ENCODE measurements at regions not wholly inside any gene's neighbourhood (a gene's known extent, or its start where the extent isn't known, plus 50 kb on each side); places are given as distances from the start of the nearest gene placed in this dataset.

- no peak for DNase-seq
- no peak for TF ChIP-seq CTCF (conservative IDR thresholded peaks at IDR 0.05)
- H3K4me1 Mint-ChIP-seq = no peaks in the 10 kb centered on the region
- 88 to 92% methylated on average over 2 to 4 of the region's 4 CpGs for WGBS, 2 experiments (ENCODE audit: insufficient coverage in 1 of 2, insufficient read length in 1 of 2)
- H3K9ac ChIP-seq (ENCODE audit: extremely low read depth, low read length, poor library complexity, severe bottlenecking) = no peak overlapping the region
- no peaks in the 10 kb centered on the region for H3K9me3 Mint-ChIP-seq
- no peaks in the 10 kb centered on the region for H3K36me3 ChIP-seq (ENCODE audit: control insufficient read depth, insufficient read depth, low read length)
- no peak overlapping the region for H3K27ac Mint-ChIP-seq
- H3K27me3 ChIP-seq (ENCODE audit: control insufficient read depth, insufficient read depth, low read length, poor library complexity, severe bottlenecking) = no peaks in the 10 kb centered on the region
- no peaks in the 10 kb centered on the region for H3K36me3 Mint-ChIP-seq (ENCODE audit: low read depth)
- H3K27ac ChIP-seq (ENCODE audit: low read depth, low read length) = no peak overlapping the region
- no peak overlapping the region for H3K4me3 ChIP-seq (ENCODE audit: low read length)
- H3K27me3 Mint-ChIP-seq (ENCODE audit: insufficient read depth) = no peaks in the 10 kb centered on the region
- H3K4me3 Mint-ChIP-seq = no peak overlapping the region
- no peaks in the 10 kb centered on the region for H3K9me3 ChIP-seq (ENCODE audit: control insufficient read depth, low read length)
- no peaks in the 10 kb centered on the region for H3K4me1 ChIP-seq (ENCODE audit: control insufficient read depth, insufficient read depth, low read length)
These were observed 130.1 kb upstream of the ZEB1 start for GRCh38 chr10:31188792-31189406.

- Histone ChIP-seq H3K4me3 (ENCODE audit: low read length) (no peak overlapping the region), H3K36me3 (ENCODE audit: control insufficient read depth, insufficient read depth, low read length) (no peaks in the 10 kb centered on the region), H3K9me3 (ENCODE audit: control insufficient read depth, low read length) (no peaks in the 10 kb centered on the region), H3K9ac (ENCODE audit: extremely low read depth, low read length, poor library complexity, severe bottlenecking) (no peak overlapping the region), H3K27ac (ENCODE audit: low read depth, low read length) (no peak overlapping the region), H3K27me3 (ENCODE audit: control insufficient read depth, insufficient read depth, low read length, poor library complexity, severe bottlenecking) (no peaks in the 10 kb centered on the region), H3K4me1 (ENCODE audit: control insufficient read depth, insufficient read depth, low read length) (no peaks in the 10 kb centered on the region)
- H3K9me3 Mint-ChIP-seq = no peaks in the 10 kb centered on the region
- 94 to 100% methylated on average over 1 to 2 of the region's 2 CpGs for WGBS, 2 experiments (ENCODE audit: insufficient coverage in 1 of 2, insufficient read length in 1 of 2)
- no peak overlapping the region for H3K27ac Mint-ChIP-seq
- DNase-seq = no peak
- H3K27me3 Mint-ChIP-seq (ENCODE audit: insufficient read depth) = no peaks in the 10 kb centered on the region
- H3K4me1 Mint-ChIP-seq = no peaks in the 10 kb centered on the region
- H3K4me3 Mint-ChIP-seq = no peak overlapping the region
- H3K36me3 Mint-ChIP-seq (ENCODE audit: low read depth) = no peaks in the 10 kb centered on the region
- no peak for TF ChIP-seq CTCF (conservative IDR thresholded peaks at IDR 0.05)
These were observed 128.5 kb upstream of the ZEB1 start for GRCh38 chr10:31190488-31190887.

GRCh38 chr10:31192475-31192874, 126.5 kb upstream of the ZEB1 start:
- H3K9me3 Mint-ChIP-seq = no peaks in the 10 kb centered on the region
- no peaks in the 10 kb centered on the region for H3K27me3 Mint-ChIP-seq (ENCODE audit: insufficient read depth)
- no peak overlapping the region for H3K4me3 ChIP-seq (ENCODE audit: low read length)

More at GRCh38 chr10:31192475-31192874, 126.5 kb upstream of the ZEB1 start:
- Mint-ChIP-seq H3K4me3 (no peak overlapping the region), H3K27ac (no peak overlapping the region), H3K4me1 (peaks cover under 1% of the 10 kb centered on the region), H3K36me3 (ENCODE audit: low read depth) (no peaks in the 10 kb centered on the region)
- no peak overlapping the region for H3K9ac ChIP-seq (ENCODE audit: extremely low read depth, low read length, poor library complexity, severe bottlenecking)
- H3K36me3 ChIP-seq (ENCODE audit: control insufficient read depth, insufficient read depth, low read length) = no peaks in the 10 kb centered on the region
- H3K4me1 ChIP-seq (ENCODE audit: control insufficient read depth, insufficient read depth, low read length) = no peaks in the 10 kb centered on the region
- DNase-seq = no peak
- WGBS, 2 experiments (ENCODE audit: insufficient coverage in 1 of 2, insufficient read length in 1 of 2) = 83% methylated on average over 5 of the region's 6 CpGs; no CpG with 5 or more reads in 1 of the 2 experiments
- TF ChIP-seq CTCF (conservative IDR thresholded peaks at IDR 0.05) = no peak
- H3K9me3 ChIP-seq (ENCODE audit: control insufficient read depth, low read length) = no peaks in the 10 kb centered on the region
- no peaks in the 10 kb centered on the region for H3K27me3 ChIP-seq (ENCODE audit: control insufficient read depth, insufficient read depth, low read length, poor library complexity, severe bottlenecking)
- no peak overlapping the region for H3K27ac ChIP-seq (ENCODE audit: low read depth, low read length)
